ACC112 (cell line): ENCODE measurements at regions not wholly inside any gene's neighbourhood (a gene's known extent, or its start where the extent isn't known, plus 50 kb on each side); places are given as distances from the start of the nearest gene placed in this dataset.
"Not testable (repeated sequence)": the region's sequence is repeated elsewhere in the genome, so short reads cannot be mapped to it uniquely, and the experiment has no call there.

Experiments used
- H2AFZ ChIP-seq: fragments of 200-600 bp; sonication (generic); one replicate; pipeline ENCODE4 v1.6.0; 2017; ENCODE audit warnings: antibody characterized with exemption, low read length; ENCODE audit not compliant: unreplicated experiment
- H3K27ac ChIP-seq: fragments of 200-600 bp; sonication (generic); 2 replicates; pipeline ENCODE4 v1.5.1; 2014; ENCODE audit warnings: low read depth, mild to moderate bottlenecking, antibody characterized with exemption, low read length, moderate library complexity
- H3K27me3 ChIP-seq: fragments of 200-600 bp; sonication (generic); 2 replicates; pipeline ENCODE4 v1.6.1; 2014; ENCODE audit warnings: mild to moderate bottlenecking, antibody characterized with exemption, low read length, moderate library complexity, mixed read lengths; ENCODE audit not compliant: insufficient read depth
- H3K36me3 ChIP-seq: fragments of 200-600 bp; sonication (generic); 2 replicates; pipeline ENCODE4 v1.6.1; 2016; ENCODE audit warnings: mild to moderate bottlenecking, antibody characterized with exemption, low read length, moderate library complexity, mixed read lengths; ENCODE audit not compliant: insufficient read depth
- H3K4me1 ChIP-seq: fragments of 200-600 bp; sonication (generic); one replicate; pipeline ENCODE4 v1.6.1; 2016; ENCODE audit warnings: low read length, mixed read lengths; ENCODE audit not compliant: insufficient read depth, unreplicated experiment, control insufficient read depth
- H3K4me3 ChIP-seq: fragments of 200-600 bp; sonication (generic); 2 replicates; pipeline ENCODE4 v1.5.1; 2014; ENCODE audit warnings: mild to moderate bottlenecking, low read depth, low read length
- H3K79me2 ChIP-seq: fragments of 200-600 bp; sonication (generic); one replicate; pipeline ENCODE4 v1.6.0; 2016; ENCODE audit warnings: low read length; ENCODE audit not compliant: control insufficient read depth, unreplicated experiment, insufficient read depth

GRCh38 chr17:20926532-20926931 is 116.3 kb downstream of the USP22 start:
- H3K4me1 ChIP-seq: peaks cover 30% of the 10 kb centered on the region

GRCh38 chr17:20927308-20927977 is 115.4 kb downstream of the USP22 start:
- H3K27me3 ChIP-seq: no peaks in the 10 kb centered on the region
- H3K27ac ChIP-seq: no peak overlapping the region
- no peaks in the 10 kb centered on the region for H3K79me2 ChIP-seq
- H3K4me3 ChIP-seq: no peak overlapping the region
- no peaks in the 10 kb centered on the region for H3K36me3 ChIP-seq
- H3K4me1 ChIP-seq: peaks cover 24% of the 10 kb centered on the region
- H2AFZ ChIP-seq: no peak overlapping the region

More at GRCh38 chr17:20926532-20926931, 116.3 kb downstream of the USP22 start:
- peak overlapping the region; percentile 85 for H2AFZ ChIP-seq
- no peaks in the 10 kb centered on the region for H3K36me3 ChIP-seq
- H3K79me2 ChIP-seq: no peaks in the 10 kb centered on the region
- no peak overlapping the region; the same call in 1 of the 2 replicates for H3K4me3 ChIP-seq
- no peaks in the 10 kb centered on the region for H3K27me3 ChIP-seq
- H3K27ac ChIP-seq: no peak overlapping the region

GRCh38 chr17:20929334-20929733 is 113.5 kb downstream of the USP22 start:
- Histone ChIP-seq H3K79me2 (no peaks in the 10 kb centered on the region), H2AFZ (no peak overlapping the region), H3K4me3 (no peak overlapping the region), H3K27me3 (no peaks in the 10 kb centered on the region), H3K4me1 (peaks cover 27% of the 10 kb centered on the region), H3K36me3 (no peaks in the 10 kb centered on the region), H3K27ac (no peak overlapping the region)

- H3K36me3 ChIP-seq: no peaks in the 10 kb centered on the region
- H3K4me1 ChIP-seq: peaks cover 31% of the 10 kb centered on the region
- no peak overlapping the region for H3K27ac ChIP-seq
- H3K79me2 ChIP-seq: no peaks in the 10 kb centered on the region
- H3K4me3 ChIP-seq: no peak overlapping the region
- no peaks in the 10 kb centered on the region for H3K27me3 ChIP-seq
- peak overlapping the region; percentile 21 for H2AFZ ChIP-seq
These were observed 112.6 kb downstream of the USP22 start for GRCh38 chr17:20930081-20930760.

GRCh38 chr17:20933040-20933439 is 109.8 kb downstream of the USP22 start:
- not testable (repeated sequence) for H3K27me3 ChIP-seq, H3K79me2 ChIP-seq, H3K36me3 ChIP-seq, H3K27ac ChIP-seq, H2AFZ ChIP-seq, H3K4me3 ChIP-seq
- H3K4me1 ChIP-seq: peaks cover 35% of the 10 kb centered on the region

GRCh38 chr17:20934288-20934687 is 108.5 kb downstream of the USP22 start:
- H3K36me3 ChIP-seq: no peaks in the 10 kb centered on the region
- H3K79me2 ChIP-seq: no peaks in the 10 kb centered on the region
- no peaks in the 10 kb centered on the region for H3K27me3 ChIP-seq
- H3K27ac ChIP-seq: peak overlapping the region; percentile 80
- H3K4me1 ChIP-seq: peaks cover 35% of the 10 kb centered on the region
- H3K4me3 ChIP-seq: peak overlapping the region; percentile 11; the same call in 1 of the 2 replicates
- H2AFZ ChIP-seq: peak overlapping the region; percentile 74

GRCh38 chr17:20935740-20936139 is 107.1 kb downstream of the USP22 start:
- H3K27ac ChIP-seq: peak overlapping the region; percentile 80

GRCh38 chr17:20938244-20938643 is 104.6 kb downstream of the USP22 start:
- peaks cover 35% of the 10 kb centered on the region for H3K4me1 ChIP-seq
- no peaks in the 10 kb centered on the region for H3K79me2 ChIP-seq
- no peak overlapping the region for H2AFZ ChIP-seq
- H3K27ac ChIP-seq: no peak overlapping the region
- no peak overlapping the region for H3K4me3 ChIP-seq
- H3K27me3 ChIP-seq: no peaks in the 10 kb centered on the region
- H3K36me3 ChIP-seq: no peaks in the 10 kb centered on the region

More at GRCh38 chr17:20935740-20936139, 107.1 kb downstream of the USP22 start:
- Histone ChIP-seq H3K79me2 (no peaks in the 10 kb centered on the region), H3K4me3 (peak overlapping the region; percentile 50), H2AFZ (no peak overlapping the region), H3K36me3 (no peaks in the 10 kb centered on the region), H3K27me3 (no peaks in the 10 kb centered on the region), H3K4me1 (peaks cover 35% of the 10 kb centered on the region)

GRCh38 chr17:20938988-20939615 is 103.7 kb downstream of the USP22 start:
- Histone ChIP-seq H3K4me3 (no peak overlapping the region), H3K27me3 (no peaks in the 10 kb centered on the region), H3K4me1 (peaks cover 30% of the 10 kb centered on the region), H3K27ac (no peak overlapping the region), H2AFZ (no peak overlapping the region), H3K79me2 (no peaks in the 10 kb centered on the region), H3K36me3 (no peaks in the 10 kb centered on the region)

GRCh38 chr17:20941872-20942271 is 100.9 kb downstream of the USP22 start:
- no peak overlapping the region for H2AFZ ChIP-seq
- peaks cover 5% of the 10 kb centered on the region for H3K4me1 ChIP-seq
- peaks cover 20% of the 10 kb centered on the region; the same call in 1 of the 2 replicates for H3K27me3 ChIP-seq
- no peaks in the 10 kb centered on the region for H3K79me2 ChIP-seq
- H3K4me3 ChIP-seq: no peak overlapping the region
- no peak overlapping the region for H3K27ac ChIP-seq
- no peaks in the 10 kb centered on the region for H3K36me3 ChIP-seq
